Posterior vena cava (tissue), 2 donors: ENCODE measurements at regions not wholly inside any gene's neighbourhood (a gene's known extent, or its start where the extent isn't known, plus 50 kb on each side); places are given as distances from the start of the nearest gene placed in this dataset.
A peak's percentile ranks its signal among the peaks of the same experiment; 100 is the strongest.
"Not testable (repeated sequence)": the region's sequence is repeated elsewhere in the genome, so short reads cannot be mapped to it uniquely, and the experiment has no call there.

Experiments used
- DNase-seq: peaks from one replicate; pipeline ENCODE4 v3.0.0-alpha.2; 2020; ENCODE audit warnings: low spot score
- intact Hi-C, 2 donors: fragments of 100-400 bp; cut with DNase I; formaldehyde crosslinking; loops; one replicate each; pipeline versions ENCODE4 v1.14.1 to v1.14.2; 2022 to 2023
- donor health status: DM: yes; HTN: yes; CAD: no.
- donor health status: DM: yes; HTN: yes; CAD: no.

DNA sequence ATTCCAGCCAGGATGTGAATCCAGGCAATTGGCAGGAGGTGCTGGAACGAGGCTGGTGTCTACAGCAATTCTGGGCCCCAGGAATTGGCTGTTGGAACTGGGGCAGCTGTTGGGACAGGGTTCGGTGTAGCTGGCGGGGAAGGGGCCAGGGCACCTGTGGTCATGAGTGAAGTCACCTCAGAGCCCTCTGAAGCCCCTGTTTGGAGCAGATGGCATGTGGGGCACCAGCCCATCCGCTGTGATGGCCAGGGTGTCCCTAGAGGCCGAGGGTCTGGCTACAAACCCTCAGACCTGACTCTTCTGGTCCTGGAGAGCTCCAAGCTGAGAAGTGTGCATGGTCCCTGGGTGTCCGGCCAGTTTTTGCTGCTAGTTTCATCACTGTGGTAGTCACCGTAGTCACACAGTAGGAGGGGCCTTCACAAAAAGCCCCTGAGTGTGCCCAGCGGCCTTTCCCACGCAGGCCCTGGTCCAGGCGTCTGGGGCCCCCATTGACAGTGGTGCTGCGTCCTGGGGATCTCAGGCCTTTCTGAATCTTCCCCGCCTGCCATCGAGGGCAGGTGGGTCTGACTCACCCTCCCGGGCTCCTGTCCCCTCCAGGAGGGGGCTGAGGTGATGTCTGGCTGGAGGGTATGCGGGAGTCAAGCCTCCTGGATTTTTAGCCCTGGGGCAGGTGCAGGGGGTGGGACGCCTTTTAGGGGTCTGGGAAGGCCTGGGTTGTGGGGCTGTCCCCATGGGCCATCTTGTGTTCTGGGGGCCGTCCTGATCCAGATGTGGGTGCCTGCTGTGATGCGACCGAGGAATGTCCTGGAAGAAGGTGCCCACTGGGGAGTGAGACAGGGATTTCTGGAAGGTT lies 368.0 kb downstream of the TMEM121 start:
- intact Hi-C loops = no loop called here
- peak; percentile 72 for DNase-seq

DNA sequence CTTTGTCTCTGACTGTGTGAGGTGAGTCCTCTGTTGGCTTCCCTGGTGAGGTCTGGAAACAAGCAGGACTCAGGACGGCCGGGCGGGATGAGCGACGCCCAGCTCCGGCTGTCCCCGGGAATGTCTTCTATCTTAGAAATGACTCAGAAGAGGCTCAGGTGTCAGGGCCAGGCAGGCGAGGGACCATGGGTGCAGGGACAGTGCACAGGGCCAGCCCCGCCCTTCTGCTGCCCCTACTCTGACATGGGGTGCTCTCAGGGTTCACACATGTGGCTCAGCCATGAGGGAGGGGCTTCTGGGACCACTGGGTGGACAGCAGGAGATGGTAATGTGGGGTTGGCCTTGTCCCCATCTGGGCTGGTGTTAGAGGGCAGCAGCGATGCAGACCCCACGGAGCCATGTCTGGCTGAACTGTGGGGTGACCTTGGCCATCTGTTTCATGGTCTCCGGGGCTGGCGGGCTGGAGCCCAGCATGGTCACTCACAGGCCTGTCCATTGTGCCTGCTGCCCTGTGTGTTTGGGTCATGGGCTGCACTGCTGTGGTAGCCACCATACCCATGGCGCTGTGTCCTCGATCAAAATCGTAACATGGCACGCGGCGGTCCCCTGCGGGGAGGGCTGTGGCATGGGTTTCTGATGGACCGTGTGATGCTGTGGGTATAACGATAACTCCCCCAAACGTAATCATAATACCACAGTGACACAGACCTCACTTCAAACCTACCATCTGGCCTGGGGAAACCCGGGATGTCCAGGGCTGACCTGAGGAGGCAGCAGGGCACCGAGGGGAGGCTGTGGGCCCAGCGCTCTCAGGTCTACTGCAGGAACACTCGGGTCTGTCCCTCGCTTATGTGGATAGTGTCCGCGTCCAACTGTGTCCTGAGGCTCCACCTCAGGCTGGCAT lies 368.8 kb downstream of the TMEM121 start:
- intact Hi-C loops = no loop called here
- peak; percentile 71 for DNase-seq

DNA sequence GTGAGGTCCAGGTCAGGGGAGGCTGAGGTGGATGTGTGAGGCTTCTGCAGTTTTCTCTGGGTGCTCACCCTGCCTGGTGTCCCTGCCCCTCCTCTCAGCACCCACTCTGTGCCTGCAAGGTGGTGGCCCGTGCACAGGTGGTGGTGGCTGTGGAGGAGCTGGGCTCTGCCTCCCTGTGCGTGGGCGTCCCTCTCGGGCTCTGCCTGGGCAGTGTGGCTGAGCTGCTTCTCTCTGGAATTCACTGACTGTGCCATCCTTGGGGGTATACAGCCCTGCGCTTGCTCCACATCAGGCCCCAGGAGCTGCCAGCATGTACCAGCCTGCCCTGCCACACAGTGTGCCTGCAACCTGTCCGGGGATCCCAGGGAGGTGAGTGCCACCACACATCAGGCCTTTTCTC lies 369.8 kb downstream of the TMEM121 start:
- peak; percentile 31 for DNase-seq
- intact Hi-C loops = not testable (repeated sequence)

DNA sequence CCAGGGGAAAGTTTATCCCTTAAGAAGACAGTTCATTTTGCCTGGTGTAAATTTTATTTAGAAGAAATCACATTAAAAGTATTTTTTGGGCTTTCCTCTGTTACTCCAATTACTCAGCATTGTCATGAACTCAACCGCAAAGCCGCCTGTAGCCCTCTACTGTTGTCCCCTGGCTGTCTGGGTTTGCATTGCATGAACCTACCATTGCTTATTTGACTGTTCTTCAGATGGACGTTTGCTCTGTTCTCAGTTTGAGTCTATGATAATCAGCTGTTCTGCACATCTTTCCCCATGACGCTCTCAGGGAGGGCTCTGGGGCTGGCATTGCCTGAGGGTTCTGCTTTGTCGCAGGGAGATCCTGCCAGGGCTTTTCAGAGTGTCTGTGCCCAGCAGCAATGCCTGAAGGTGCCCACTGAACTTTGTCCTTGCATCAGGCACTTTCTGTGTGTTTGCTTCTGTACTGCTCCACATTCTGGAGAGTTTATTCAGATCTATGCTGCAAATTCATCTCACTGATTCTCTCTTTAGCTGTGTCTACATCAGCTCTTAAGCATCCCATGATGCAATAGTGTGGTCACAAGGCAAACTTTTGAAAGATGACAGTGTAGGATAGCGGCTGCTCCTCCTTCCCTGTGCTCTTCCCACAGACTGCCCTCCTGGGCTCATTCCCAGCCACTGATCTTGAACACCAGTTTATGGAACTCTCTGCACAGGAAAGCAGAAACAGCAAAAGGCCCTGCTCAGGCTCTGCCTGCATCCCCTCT lies 370.8 kb downstream of the TMEM121 start:
- intact Hi-C loops = not testable (repeated sequence)
- DNase-seq = peak; percentile 38

DNA sequence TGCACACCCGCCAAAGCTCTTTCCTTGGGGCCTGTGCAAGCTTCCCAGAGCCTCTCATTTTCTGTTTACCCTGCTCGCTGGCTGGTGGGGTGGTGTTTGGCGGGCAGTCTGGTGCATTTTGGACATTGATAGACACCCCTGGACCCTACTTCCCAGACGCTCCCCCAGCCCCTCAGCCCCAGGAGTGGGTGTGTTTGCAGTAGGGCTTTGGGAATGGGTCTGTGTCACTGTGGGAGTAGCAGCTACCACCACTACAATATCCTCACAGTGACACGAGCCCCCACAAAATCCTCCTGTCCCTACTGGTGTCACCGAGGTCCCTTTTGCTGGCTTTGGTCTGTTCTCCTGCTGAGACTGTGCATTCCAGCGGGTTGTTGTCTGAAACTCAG lies 371.3 kb downstream of the TMEM121 start:
- intact Hi-C loops = no loop called here
- peak; percentile 19 for DNase-seq

DNA sequence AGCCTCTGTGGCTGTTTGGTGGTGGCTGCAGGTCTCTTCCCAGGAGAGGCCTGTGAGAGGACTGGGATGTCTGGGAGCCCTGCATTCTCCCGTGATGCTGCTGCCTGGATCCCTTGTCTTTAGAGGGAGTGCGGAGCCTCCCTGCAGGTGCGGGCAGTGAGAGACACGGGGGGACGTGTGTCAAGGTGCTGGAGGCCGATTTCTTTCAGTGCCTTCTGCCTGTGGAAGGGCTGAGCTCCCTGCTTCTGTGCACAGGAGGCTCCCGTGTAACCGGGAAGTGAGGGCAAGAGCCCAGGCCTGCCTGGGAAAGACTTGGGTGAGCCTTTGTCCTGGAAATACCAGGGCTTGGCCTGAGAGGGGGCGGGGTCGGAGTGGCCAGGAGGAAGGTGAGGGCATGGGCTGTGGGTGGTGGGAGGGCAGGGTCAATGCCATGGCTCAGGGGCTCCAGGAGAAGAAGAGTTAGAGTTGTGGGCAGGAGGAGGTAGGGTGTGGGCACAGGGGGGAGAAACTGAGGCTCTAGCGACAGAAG lies 372.2 kb downstream of the TMEM121 start:
- intact Hi-C loops = no loop called here
- DNase-seq = no peak

DNA sequence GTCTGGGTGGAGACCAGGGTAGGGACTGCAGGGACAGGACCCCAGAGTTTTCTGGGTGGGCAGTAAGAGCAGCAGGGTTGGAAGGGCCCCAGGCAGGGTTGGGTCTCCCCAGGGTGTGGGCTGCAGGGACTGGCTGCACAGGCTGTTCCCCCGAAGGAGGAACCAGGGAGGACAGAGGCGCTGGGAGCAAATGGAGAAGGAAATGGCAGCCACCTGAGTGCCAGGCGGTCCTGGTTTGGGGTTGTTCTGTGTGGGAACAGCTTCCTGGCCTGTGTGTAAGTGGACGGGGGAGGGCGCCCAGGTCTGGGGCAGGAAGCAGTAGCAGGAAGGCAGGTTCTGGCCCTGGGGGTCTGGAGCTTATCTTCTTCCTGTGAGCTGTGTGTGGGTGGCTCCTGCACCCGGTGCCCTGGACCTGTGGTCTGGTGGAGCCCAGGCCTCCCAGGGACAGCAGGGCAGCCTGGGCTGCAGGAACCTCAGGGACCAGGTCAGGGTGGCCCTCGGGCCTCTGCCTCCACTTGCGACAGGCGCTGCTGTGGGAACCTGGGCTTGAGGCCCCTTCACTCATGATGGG lies 372.8 kb downstream of the TMEM121 start:
- DNase-seq = no peak
- intact Hi-C loops = no loop called here

DNA sequence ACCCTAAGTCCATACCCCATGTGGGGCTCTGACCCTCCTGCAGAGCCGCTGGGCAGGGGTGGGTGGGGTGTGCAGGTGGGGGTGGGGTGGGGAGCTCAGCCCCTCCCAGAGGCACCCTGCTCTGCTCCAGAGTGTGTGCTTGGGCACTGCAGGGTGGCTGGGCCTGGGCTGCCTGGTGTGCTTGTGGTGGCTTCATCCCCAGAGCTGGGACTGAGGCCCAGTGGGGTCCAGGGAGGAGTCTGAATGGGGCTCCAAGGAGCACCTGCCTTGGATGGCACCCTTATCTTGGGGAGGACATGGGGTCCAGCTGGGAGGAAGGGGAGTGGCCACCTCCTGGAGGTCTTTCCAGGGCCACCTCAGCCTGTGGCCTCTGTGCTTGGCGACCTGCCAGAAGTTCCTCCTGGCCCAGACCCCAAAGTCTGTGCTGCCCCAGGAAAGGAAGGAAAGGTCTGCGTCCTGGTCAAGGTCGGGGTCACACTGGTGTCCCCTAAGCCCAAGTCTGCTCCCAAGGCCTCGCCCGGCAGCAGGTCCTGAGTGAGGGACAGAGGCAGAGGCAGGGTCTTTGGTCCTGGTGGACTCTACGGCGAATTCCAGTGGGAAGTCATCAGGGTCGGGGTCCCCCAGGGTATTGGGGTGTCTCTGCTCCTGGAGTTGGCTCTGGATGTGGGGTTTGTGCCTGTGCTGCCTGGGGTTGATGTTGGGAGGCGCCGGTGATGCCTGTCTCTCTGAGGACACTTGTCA lies 373.4 kb downstream of the TMEM121 start:
- DNase-seq = no peak
- intact Hi-C loops = no loop called here

DNA sequence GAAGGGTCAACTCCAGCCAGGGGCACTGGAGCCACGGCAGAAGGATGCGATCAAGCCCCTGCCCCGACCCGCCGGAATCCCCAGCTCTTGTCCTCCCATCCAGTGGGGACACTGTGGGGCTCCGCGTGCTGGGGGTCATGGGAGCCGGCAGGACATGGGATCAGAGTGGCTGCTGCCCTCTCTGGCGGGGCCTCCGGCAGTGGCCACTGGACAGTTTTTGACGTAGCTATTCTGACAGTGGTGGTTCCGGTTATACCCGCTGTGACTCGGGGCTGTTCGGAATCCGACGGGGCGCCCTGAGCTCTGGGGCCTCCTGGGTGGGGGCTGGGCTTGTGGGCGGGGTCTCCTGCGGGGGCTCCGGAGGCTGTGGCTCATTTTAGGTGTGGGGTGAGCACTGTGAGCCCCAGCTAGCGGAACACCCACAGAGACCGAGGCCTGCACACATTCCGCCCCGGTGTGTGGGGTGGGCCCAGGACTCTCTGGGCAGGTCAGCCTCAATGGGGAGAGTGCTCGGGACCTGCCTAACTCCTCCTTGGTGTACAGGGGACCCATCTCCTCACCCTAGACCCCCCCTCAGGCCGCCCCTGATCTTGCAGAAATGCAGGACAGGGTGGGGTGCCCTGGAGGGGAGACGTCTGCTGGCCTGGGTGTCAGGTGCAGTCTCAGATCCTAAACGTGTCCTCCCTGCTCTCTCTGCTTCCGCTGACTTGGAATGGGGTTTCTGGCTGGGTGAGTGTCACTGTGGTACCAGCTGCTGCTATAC lies 374.2 kb downstream of the TMEM121 start:
- no peak for DNase-seq
- intact Hi-C loops = no loop called here

DNA sequence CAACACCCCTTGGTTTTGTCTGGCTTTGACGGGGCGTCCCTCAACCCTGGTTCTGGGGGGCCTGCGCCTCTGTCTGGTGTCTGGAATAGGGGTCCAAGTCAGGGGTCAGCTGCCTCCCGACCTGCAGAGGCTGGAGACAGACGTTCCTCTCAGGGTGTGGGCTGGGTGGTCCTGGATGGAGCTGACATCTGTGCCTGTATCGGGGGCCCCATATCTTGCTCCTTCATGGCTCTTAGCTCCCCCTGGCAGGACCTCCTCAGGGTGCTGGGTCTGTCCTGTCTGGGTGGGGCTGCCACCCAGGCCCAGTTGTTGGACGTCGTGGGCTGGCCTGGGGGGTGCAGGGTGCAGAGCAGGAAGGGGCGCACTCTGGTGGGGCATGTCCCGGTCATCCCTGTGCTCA lies 374.8 kb downstream of the TMEM121 start:
- DNase-seq = no peak
- intact Hi-C loops = no loop called here

DNA sequence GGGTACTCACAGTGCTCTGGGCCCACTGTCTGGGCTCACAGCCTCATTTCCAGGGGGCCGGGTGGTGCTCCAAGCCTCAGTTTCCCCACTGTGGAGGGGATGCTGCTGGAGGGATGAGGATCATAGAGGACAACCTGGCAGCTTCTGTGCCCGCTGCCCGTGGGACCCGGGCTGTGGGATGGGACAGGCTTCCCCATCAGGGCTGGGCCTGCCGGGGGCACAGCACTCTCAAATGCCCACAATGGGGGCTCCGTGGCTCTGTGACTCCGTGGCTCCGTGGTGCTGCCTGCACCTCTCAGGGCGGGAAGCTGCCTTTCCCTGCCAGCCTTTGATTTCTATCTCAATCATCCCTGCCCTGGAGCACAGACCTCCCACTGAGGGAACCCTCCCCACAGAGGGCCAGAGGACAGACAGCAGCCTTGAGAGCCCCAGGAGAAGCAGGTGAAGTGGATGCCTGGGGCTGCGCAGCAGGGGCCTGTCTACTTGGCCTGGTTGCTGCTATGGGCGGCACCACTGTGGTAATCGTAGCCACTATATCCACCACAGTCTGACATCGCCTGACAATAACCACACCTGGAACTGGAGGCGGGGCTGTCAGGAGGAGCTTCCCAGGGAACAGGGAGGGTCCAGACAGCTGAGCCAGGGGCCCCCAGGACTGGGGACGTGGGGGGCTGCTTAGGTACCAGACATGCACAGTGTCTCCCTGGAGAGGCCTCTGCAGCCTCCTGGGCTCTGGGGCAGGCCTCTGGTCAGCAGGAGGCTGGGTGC lies 375.9 kb downstream of the TMEM121 start:
- no peak for DNase-seq

DNA sequence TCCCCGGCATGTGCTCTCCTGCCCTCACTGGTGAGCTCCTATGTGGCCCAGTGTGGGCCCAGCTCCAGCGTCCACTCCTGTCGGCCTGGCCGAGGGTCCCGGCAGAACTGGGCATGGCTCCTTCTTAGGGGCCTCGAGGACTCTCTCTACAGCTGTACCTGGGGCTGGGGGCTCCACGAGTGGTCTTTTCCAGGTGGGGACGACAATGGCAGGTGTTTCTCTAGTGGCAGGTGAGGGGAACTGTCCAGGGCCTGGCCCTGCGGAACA lies 376.4 kb downstream of the TMEM121 start:
- DNase-seq, intact Hi-C loops: not testable (repeated sequence)

More for the DNA sequence above, 375.9 kb downstream of the TMEM121 start:
- intact Hi-C loops = no loop called here

DNA sequence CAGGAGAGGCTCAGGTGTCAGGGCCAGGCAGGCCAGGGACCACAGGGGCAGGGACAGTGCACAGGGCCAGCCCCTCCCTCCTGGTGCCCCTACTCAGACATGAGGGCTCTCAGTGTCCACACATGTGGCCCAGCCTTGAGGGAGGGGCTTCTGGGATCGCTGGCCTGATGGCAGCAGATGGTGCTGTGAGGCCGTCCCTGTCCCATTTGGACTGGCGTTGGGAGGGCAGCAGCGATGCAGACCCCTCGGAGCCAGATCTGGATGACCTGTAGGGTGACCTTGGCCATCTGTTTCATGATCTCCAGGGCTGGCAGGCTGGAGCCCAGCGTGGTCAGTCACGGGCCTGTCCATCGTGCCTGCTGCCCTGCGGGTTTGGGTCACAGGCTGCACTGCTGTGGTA lies 377.6 kb downstream of the TMEM121 start:
- DNase-seq = no peak
- intact Hi-C loops = no loop called here

DNA sequence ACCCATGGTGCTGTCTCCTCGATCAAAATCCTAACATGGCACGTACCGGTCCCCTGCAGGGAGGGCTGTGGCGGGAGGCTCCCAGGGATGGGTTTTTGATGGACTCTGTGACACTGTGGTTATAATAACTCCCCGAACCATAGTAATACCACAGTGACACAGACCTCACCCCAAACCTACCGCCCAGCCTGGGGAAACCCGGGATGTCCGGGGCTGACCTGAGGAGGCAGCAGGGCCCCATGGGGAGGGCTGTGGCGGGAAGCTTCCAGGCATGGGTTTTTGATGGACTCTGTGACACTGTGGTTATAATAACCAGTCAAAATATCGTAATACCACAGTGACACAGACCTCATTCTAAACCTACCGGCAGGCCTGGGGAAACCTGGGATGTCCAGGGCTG lies 378.0 kb downstream of the TMEM121 start:
- intact Hi-C loops = no loop called here
- DNase-seq = no peak

DNA sequence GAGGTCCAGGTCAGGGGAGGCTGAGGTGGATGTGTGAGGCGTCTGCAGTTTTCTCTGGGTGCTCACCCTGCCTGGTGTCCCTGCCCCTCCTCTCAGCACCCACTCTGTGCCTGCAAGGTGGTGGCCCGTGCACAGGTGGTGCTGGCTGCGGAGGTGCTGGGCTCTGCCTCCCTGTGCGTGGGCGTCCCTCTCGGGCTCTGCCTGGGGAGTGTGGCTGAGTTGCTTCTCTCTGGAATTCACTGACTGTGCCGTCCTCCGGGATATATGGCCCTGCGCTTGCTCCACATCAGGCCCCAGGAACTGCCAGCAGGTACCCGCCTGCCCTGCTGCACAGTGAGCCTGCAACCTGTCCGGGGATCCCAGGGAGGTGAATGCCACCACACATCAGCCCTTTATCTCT lies 379.1 kb downstream of the TMEM121 start:
- intact Hi-C loops = no loop called here
- no peak for DNase-seq

DNA sequence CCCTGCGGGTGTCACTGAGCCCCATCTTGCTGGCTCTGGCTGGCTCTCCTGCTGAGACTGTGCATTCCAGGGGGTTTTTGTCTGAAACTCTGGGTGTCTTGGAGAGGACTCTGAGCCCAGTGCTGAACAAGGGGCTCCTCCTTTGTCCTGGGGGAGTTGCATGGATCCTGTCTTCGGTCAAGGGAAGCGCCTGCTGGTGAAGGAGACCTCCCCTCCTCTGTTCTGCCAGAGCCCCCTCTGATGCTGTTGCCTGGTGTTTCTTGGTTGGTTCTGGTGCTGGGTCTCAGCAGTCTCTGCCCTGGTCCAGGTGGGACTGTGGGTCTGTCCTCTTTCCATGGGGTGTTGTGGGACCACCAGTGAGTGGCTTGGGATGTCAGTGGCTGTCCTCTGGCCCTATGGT lies 380.9 kb downstream of the TMEM121 start:
- intact Hi-C loops = no loop called here

DNA sequence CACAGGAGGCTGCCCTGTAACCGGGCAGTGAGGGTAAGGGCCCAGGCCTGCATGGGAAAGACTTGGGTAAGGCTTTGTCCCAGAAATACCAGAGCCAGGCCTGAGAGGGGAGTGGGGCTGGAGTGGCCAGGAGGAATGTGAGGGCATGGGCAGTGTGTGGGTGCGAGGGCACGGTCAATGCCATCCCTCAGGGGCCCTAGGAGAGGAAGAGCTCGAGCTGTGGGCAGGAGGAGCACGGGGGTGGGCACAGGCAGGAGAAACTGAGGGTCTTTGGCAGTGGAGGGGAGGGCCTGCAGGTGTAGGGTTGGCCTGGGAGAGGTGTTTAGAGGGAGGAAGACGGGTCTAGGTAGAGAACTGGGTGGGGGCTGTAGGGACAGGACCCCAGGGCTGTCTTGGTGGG lies 381.6 kb downstream of the TMEM121 start:
- intact Hi-C loops = no loop called here
- no peak for DNase-seq

More for the DNA sequence above, 380.9 kb downstream of the TMEM121 start:
- no peak for DNase-seq
